ENCODE measurements at regions not wholly inside any gene's neighbourhood (a gene's known extent, or its start where the extent isn't known, plus 50 kb on each side); places are given as distances from the start of the nearest gene placed in this dataset.

DNA sequence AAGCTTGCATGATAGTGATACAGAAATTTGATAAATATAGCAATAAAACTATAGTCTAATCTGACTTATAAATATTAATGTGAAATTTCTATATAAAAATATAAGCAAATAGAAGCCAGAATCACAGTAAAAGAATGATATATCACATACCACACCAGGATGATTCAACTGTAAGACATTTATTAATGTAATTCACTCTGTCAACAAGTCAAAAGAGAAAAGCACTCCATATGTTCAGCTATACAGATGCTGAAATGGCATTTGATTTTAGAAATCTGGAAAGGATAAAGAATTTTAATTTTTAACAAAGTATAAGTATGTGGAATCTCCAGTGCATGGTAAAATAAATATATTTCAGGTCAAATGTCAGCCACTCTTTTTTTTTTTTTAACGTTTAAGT lies 372.4 kb downstream of the KCNN2 start:
- Histone ChIP-seq H4K20me1 (ENCODE audit: insufficient read depth) (no peaks in the 10 kb centered on the region), H3K9ac (ENCODE audit: low read length) (no peak overlapping the region), H3K4me2 (ENCODE audit: low read length) (no peak overlapping the region), H3K27ac (ENCODE audit: low read depth, low read length) (no peak overlapping the region), H3K4me3 (replicated peaks in 1 of 2; ENCODE audit: low read depth in 1 of 2, low read length in 2 of 2) (no peak overlapping the region), H3K36me3 (ENCODE audit: control insufficient read depth in 1 of 2, insufficient read depth in 2 of 2, low read length in 2 of 2) (no peaks in the 10 kb centered on the region), H3K79me2 (ENCODE audit: insufficient read depth, low read length) (no peaks in the 10 kb centered on the region), H3K9me2 (ENCODE audit: insufficient read depth) (no peaks in the 10 kb centered on the region), H3K4me1 (ENCODE audit: control insufficient read depth in 1 of 2, insufficient read depth in 2 of 2, low read length in 2 of 2) (no peaks in the 10 kb centered on the region), H3K9me3 (ENCODE audit: control insufficient read depth in 1 of 2, insufficient read depth in 1 of 2, low read depth in 1 of 2, low read length in 2 of 2) (no peaks in the 10 kb centered on the region), H3K27me3 (ENCODE audit: insufficient read depth, low read length) (no peaks in the 10 kb centered on the region), H2AFZ (ENCODE audit: low read depth, low read length, poor library complexity, severe bottlenecking) (no peak overlapping the region)
- CTCF ChIA-PET: no interaction called here
- POLR2A ChIA-PET: no interaction called here
- TF ChIP-seq, protein P1, sequence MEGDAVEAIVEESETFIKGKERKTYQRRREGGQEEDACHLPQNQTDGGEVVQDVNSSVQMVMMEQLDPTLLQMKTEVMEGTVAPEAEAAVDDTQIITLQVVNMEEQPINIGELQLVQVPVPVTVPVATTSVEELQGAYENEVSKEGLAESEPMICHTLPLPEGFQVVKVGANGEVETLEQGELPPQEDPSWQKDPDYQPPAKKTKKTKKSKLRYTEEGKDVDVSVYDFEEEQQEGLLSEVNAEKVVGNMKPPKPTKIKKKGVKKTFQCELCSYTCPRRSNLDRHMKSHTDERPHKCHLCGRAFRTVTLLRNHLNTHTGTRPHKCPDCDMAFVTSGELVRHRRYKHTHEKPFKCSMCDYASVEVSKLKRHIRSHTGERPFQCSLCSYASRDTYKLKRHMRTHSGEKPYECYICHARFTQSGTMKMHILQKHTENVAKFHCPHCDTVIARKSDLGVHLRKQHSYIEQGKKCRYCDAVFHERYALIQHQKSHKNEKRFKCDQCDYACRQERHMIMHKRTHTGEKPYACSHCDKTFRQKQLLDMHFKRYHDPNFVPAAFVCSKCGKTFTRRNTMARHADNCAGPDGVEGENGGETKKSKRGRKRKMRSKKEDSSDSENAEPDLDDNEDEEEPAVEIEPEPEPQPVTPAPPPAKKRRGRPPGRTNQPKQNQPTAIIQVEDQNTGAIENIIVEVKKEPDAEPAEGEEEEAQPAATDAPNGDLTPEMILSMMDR (IDR thresholded peaks at IDR 0.05 in 2 of 3, conservative IDR thresholded peaks at IDR 0.05 in 1 of 3; ENCODE audit: borderline replicate concordance in 1 of 3, insufficient read depth in 1 of 3, low read depth in 2 of 3, low read length in 2 of 3): no peak
- no peak for TF ChIP-seq POLR2A (IDR thresholded peaks at IDR 0.05; ENCODE audit: borderline replicate concordance, extremely low read depth, insufficient read depth, insufficient read length)
- no peak for TF ChIP-seq TCF7L2 (IDR thresholded peaks at IDR 0.05; ENCODE audit: borderline replicate concordance, extremely low read depth, insufficient read depth, insufficient read length)
- TF ChIP-seq, protein P2, sequence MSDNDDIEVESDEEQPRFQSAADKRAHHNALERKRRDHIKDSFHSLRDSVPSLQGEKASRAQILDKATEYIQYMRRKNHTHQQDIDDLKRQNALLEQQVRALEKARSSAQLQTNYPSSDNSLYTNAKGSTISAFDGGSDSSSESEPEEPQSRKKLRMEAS (IDR thresholded peaks at IDR 0.05): no peak
- TF ChIP-seq JUND (IDR thresholded peaks at IDR 0.05): no peak
- no peak for TF ChIP-seq EZH2phosphoT487 (IDR thresholded peaks at IDR 0.05; ENCODE audit: borderline replicate concordance)
- TF ChIP-seq CBX3 (IDR thresholded peaks at IDR 0.05; ENCODE audit: low read depth): no peak
- no peak for TF ChIP-seq FOSL1 (IDR thresholded peaks at IDR 0.05; ENCODE audit: low read depth)
- no peak for TF ChIP-seq ELF1 (IDR thresholded peaks at IDR 0.05; ENCODE audit: borderline replicate concordance, low read depth)
- TF ChIP-seq, protein P3, sequence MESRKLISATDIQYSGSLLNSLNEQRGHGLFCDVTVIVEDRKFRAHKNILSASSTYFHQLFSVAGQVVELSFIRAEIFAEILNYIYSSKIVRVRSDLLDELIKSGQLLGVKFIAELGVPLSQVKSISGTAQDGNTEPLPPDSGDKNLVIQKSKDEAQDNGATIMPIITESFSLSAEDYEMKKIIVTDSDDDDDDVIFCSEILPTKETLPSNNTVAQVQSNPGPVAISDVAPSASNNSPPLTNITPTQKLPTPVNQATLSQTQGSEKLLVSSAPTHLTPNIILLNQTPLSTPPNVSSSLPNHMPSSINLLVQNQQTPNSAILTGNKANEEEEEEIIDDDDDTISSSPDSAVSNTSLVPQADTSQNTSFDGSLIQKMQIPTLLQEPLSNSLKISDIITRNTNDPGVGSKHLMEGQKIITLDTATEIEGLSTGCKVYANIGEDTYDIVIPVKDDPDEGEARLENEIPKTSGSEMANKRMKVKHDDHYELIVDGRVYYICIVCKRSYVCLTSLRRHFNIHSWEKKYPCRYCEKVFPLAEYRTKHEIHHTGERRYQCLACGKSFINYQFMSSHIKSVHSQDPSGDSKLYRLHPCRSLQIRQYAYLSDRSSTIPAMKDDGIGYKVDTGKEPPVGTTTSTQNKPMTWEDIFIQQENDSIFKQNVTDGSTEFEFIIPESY (IDR thresholded peaks at IDR 0.05; ENCODE audit: extremely low read depth, insufficient replicate concordance, low read length): no peak
- no peak for TF ChIP-seq RAD21 (IDR thresholded peaks at IDR 0.05; ENCODE audit: low read depth)
- TF ChIP-seq, protein P4, sequence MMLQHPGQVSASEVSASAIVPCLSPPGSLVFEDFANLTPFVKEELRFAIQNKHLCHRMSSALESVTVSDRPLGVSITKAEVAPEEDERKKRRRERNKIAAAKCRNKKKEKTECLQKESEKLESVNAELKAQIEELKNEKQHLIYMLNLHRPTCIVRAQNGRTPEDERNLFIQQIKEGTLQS (IDR thresholded peaks at IDR 0.05): no peak
- no peak for TF ChIP-seq CEBPB (IDR thresholded peaks at IDR 0.05; ENCODE audit: low read depth)
- no peak for TF ChIP-seq SIN3A (IDR thresholded peaks at IDR 0.05; ENCODE audit: low read depth)
- TF ChIP-seq ZFX (IDR thresholded peaks at IDR 0.05): no peak
- no peak for TF ChIP-seq YY1 (IDR thresholded peaks at IDR 0.05; ENCODE audit: extremely low read depth, insufficient replicate concordance, low read depth, low read length)
- TF ChIP-seq SRF (IDR thresholded peaks at IDR 0.05; ENCODE audit: low read depth): no peak
- DNase-seq (ENCODE audit: low read depth, low spot score) (no peak), ATAC-seq (no peak)
- intact Hi-C loops (cut with micrococcal nuclease): no loop called here
- BruUV-seq (replicated peaks): no TSS peak
- RAD21 ChIA-PET (ENCODE audit: low non-redundant PET in 1 of 2, low total read pairs in 2 of 2, uncharacterized antibody in 2 of 2, unreplicated experiment in 2 of 2): no interaction called here
